Smooth muscle cell (in vitro differentiated cells): ENCODE measurements at regions not wholly inside any gene's neighbourhood (a gene's known extent, or its start where the extent isn't known, plus 50 kb on each side); places are given as distances from the start of the nearest gene placed in this dataset.

Experiments used
- DNase-seq: peaks from one replicate; lab custom pipeline; 2025; ENCODE audit not compliant: unreplicated experiment; lab: John Stamatoyannopoulos, UW
- H2AFZ ChIP-seq: fragments of 200-600 bp; sonication (generic); 2 replicates; pipeline ENCODE4 v1.6.0; 2016; ENCODE audit warnings: antibody characterized with exemption, low read depth, mild to moderate bottlenecking
- H3F3A ChIP-seq: fragments of 200-600 bp; sonication (generic); 2 replicates; pipeline ENCODE4 v1.6.0; 2017; ENCODE audit warnings: antibody characterized with exemption, low read depth
- H3K27ac ChIP-seq: fragments of 200-600 bp; sonication (generic); 2 replicates; pipeline ENCODE4 v1.5.1; 2016; ENCODE audit warnings: low read depth, mild to moderate bottlenecking
- H3K27me3 ChIP-seq: fragments of 200-600 bp; sonication (generic); 2 replicates; pipeline ENCODE4 v1.6.1; 2016; ENCODE audit warnings: low read depth, mild to moderate bottlenecking
- H3K36me3 ChIP-seq: fragments of 200-600 bp; sonication (generic); 2 replicates; pipeline ENCODE4 v1.5.1; 2016; ENCODE audit warnings: low read depth
- H3K4me1 ChIP-seq: fragments of 200-600 bp; sonication (generic); 2 replicates; pipeline ENCODE4 v1.5.1; 2016; ENCODE audit warnings: low read depth
- H3K4me2 ChIP-seq: fragments of 200-600 bp; sonication (generic); 2 replicates; pipeline ENCODE4 v1.6.0; 2016; ENCODE audit warnings: mild to moderate bottlenecking
- H3K4me3 ChIP-seq: fragments of 200-600 bp; sonication (generic); 2 replicates; pipeline ENCODE4 v1.5.1; 2016; ENCODE audit warnings: mild to moderate bottlenecking
- H3K79me2 ChIP-seq: fragments of 200-600 bp; sonication (generic); 2 replicates; pipeline ENCODE4 v1.6.0; 2016; ENCODE audit warnings: low read depth, mild to moderate bottlenecking
- H3K9ac ChIP-seq: fragments of 200-600 bp; sonication (generic); 2 replicates; pipeline ENCODE4 v1.6.0; 2016; ENCODE audit warnings: low read depth
- H3K9me3 ChIP-seq: fragments of 200-600 bp; sonication (generic); replicated peaks from 2 replicates; pipeline ENCODE4 v1.5.1; 2016; ENCODE audit warnings: low read depth
- H4K20me1 ChIP-seq: fragments of 200-600 bp; sonication (generic); 2 replicates; pipeline ENCODE4 v1.6.0; 2016; ENCODE audit warnings: low read depth
- CTCF ChIP-seq: fragments of 200-600 bp; sonication (generic); IDR thresholded peaks from 2 replicates; pipeline ENCODE4 v1.5.1; 2017; ENCODE audit warnings: borderline replicate concordance, mild to moderate bottlenecking, antibody characterized with exemption; ENCODE audit not compliant: insufficient read depth, poor library complexity, severe bottlenecking
- WGBS: methylation state at CpG from one replicate; pipeline ENCODE4 v1.1.7; 2016; ENCODE audit warnings: low lambda C conversion rate; 5-methylcytosine and 5-hydroxymethylcytosine counted together

- H3K36me3 ChIP-seq, result no peaks in the 10 kb centered on the region
- 69% methylated on average over 5 of the region's 5 CpGs for WGBS
- no peak overlapping the region for H3K4me2 ChIP-seq
- H3K4me1 ChIP-seq, result peaks cover 9% of the 10 kb centered on the region
- H3K4me3 ChIP-seq, result no peak overlapping the region
- peaks cover 9% of the 10 kb centered on the region for H3K27me3 ChIP-seq
- H3F3A ChIP-seq, result no peaks in the 10 kb centered on the region
- H4K20me1 ChIP-seq, result no peaks in the 10 kb centered on the region
- TF ChIP-seq CTCF, result no peak
- no peak overlapping the region for H3K9ac ChIP-seq
- DNase-seq, result no peak
- no peaks in the 10 kb centered on the region for H3K9me3 ChIP-seq
- no peak overlapping the region for H3K27ac ChIP-seq
- no peaks in the 10 kb centered on the region for H3K79me2 ChIP-seq
- H2AFZ ChIP-seq, result no peak overlapping the region
Observed at GRCh38 chr7:96447109-96447645, 125.3 kb upstream of the SLC25A13 start.

GRCh38 chr7:96441436-96442084 is 119.7 kb upstream of the SLC25A13 start:
- Histone ChIP-seq H3K36me3 (no peaks in the 10 kb centered on the region), H2AFZ (no peak overlapping the region), H4K20me1 (no peaks in the 10 kb centered on the region), H3K9ac (no peak overlapping the region), H3K4me1 (no peaks in the 10 kb centered on the region), H3F3A (no peaks in the 10 kb centered on the region), H3K4me3 (no peak overlapping the region), H3K79me2 (no peaks in the 10 kb centered on the region), H3K27ac (no peak overlapping the region), H3K4me2 (no peak overlapping the region), H3K27me3 (peaks cover 8% of the 10 kb centered on the region), H3K9me3 (no peaks in the 10 kb centered on the region)
- TF ChIP-seq CTCF, result no peak
- no peak for DNase-seq
- 78% methylated on average over 5 of the region's 5 CpGs for WGBS

- Histone ChIP-seq H3K27ac (no peak overlapping the region), H3K4me1 (no peaks in the 10 kb centered on the region), H3K27me3 (peaks cover 5% of the 10 kb centered on the region), H2AFZ (no peak overlapping the region), H3K9ac (no peak overlapping the region), H4K20me1 (no peaks in the 10 kb centered on the region), H3K4me2 (no peak overlapping the region), H3K36me3 (no peaks in the 10 kb centered on the region), H3K4me3 (no peak overlapping the region), H3F3A (no peaks in the 10 kb centered on the region), H3K9me3 (no peaks in the 10 kb centered on the region), H3K79me2 (no peaks in the 10 kb centered on the region)
- WGBS, result 96% methylated on average over 4 of the region's 4 CpGs
- DNase-seq, result no peak
- no peak for TF ChIP-seq CTCF
Observed at GRCh38 chr7:96440328-96440727, 118.4 kb upstream of the SLC25A13 start.

- no peak overlapping the region for H3K4me3 ChIP-seq
- no peaks in the 10 kb centered on the region for H3K79me2 ChIP-seq
- H3K9ac ChIP-seq, result no peak overlapping the region
- H2AFZ ChIP-seq, result no peak overlapping the region
- H3K4me1 ChIP-seq, result no peaks in the 10 kb centered on the region
- H3K36me3 ChIP-seq, result no peaks in the 10 kb centered on the region
- H3K27ac ChIP-seq, result no peak overlapping the region
- H3K27me3 ChIP-seq, result peaks cover 5% of the 10 kb centered on the region
- no peak for DNase-seq
- no peaks in the 10 kb centered on the region for H3K9me3 ChIP-seq
- no peaks in the 10 kb centered on the region for H3F3A ChIP-seq
- H3K4me2 ChIP-seq, result no peak overlapping the region
- TF ChIP-seq CTCF, result no peak
- H4K20me1 ChIP-seq, result no peaks in the 10 kb centered on the region
Observed at GRCh38 chr7:96436880-96437279, 115.0 kb upstream of the SLC25A13 start.
